ENCODE measurements at regions not wholly inside any gene's neighbourhood (a gene's known extent, or its start where the extent isn't known, plus 50 kb on each side); places are given as distances from the start of the nearest gene placed in this dataset.
"Not testable (repeated sequence)": the region's sequence is repeated elsewhere in the genome, so short reads cannot be mapped to it uniquely, and the experiment has no call there.

- TF ChIP-seq ZNF274 (IDR thresholded peaks at IDR 0.05; ENCODE audit: low read depth, low read length); EZH2 (IDR thresholded peaks at IDR 0.05); CTCF (IDR thresholded peaks at IDR 0.05 in 2 of 3, conservative IDR thresholded peaks at IDR 0.05 in 1 of 3; ENCODE audit: borderline replicate concordance in 1 of 3, insufficient read depth in 1 of 3, low read depth in 2 of 3, low read length in 2 of 3); CEBPB (IDR thresholded peaks at IDR 0.05; ENCODE audit: low read depth): not testable (repeated sequence)
These were observed 205.8 kb downstream of the UBE2NL start for GRCh38 chrX:144089674-144090073.
